ENCODE measurements at regions not wholly inside any gene's neighbourhood (a gene's known extent, or its start where the extent isn't known, plus 50 kb on each side); places are given as distances from the start of the nearest gene placed in this dataset.

- CTCF ChIA-PET: no interaction called here
- Mint-ChIP-seq H3K9me3 (no peaks in the 10 kb centered on the region), H3K27me3 (ENCODE audit: low read depth) (no peaks in the 10 kb centered on the region), H3K27ac (no peak overlapping the region), H3K4me3 (no peak overlapping the region), H3K36me3 (ENCODE audit: low read depth) (no peaks in the 10 kb centered on the region), H3K4me1 (ENCODE audit: low read depth) (no peaks in the 10 kb centered on the region)
- intact Hi-C loops (cut with micrococcal nuclease): no loop called here
- DNase-seq: no peak
These were observed 1175.6 kb downstream of the BRD1 start for GRCh38 chr22:48651981-48652538.

- Mint-ChIP-seq H3K27ac (no peak overlapping the region), H3K27me3 (ENCODE audit: low read depth) (no peaks in the 10 kb centered on the region), H3K4me3 (no peak overlapping the region), H3K4me1 (ENCODE audit: low read depth) (no peaks in the 10 kb centered on the region), H3K9me3 (no peaks in the 10 kb centered on the region), H3K36me3 (ENCODE audit: low read depth) (no peaks in the 10 kb centered on the region)
- CTCF ChIA-PET: no interaction called here
- no peak for DNase-seq
- intact Hi-C loops (cut with micrococcal nuclease): no loop called here
These were observed 1176.4 kb downstream of the BRD1 start for GRCh38 chr22:48651036-48651890.

- intact Hi-C loops (cut with micrococcal nuclease): no loop called here
- Mint-ChIP-seq H3K4me1 (ENCODE audit: low read depth) (no peaks in the 10 kb centered on the region), H3K27ac (no peak overlapping the region), H3K9me3 (no peaks in the 10 kb centered on the region), H3K36me3 (ENCODE audit: low read depth) (no peaks in the 10 kb centered on the region), H3K27me3 (ENCODE audit: low read depth) (no peaks in the 10 kb centered on the region), H3K4me3 (no peak overlapping the region)
- no peak for DNase-seq
- CTCF ChIA-PET: no interaction called here
These were observed 1177.2 kb downstream of the BRD1 start for GRCh38 chr22:48650323-48651035.

- no peaks in the 10 kb centered on the region for H3K27me3 Mint-ChIP-seq (ENCODE audit: low read depth)
- H3K9me3 Mint-ChIP-seq: no peaks in the 10 kb centered on the region
- CTCF ChIA-PET: no interaction called here
- no peaks in the 10 kb centered on the region for H3K36me3 Mint-ChIP-seq (ENCODE audit: low read depth)
- no peaks in the 10 kb centered on the region for H3K4me1 Mint-ChIP-seq (ENCODE audit: low read depth)
- DNase-seq: no peak
- no peak overlapping the region for H3K4me3 Mint-ChIP-seq
- intact Hi-C loops (cut with micrococcal nuclease): no loop called here
- H3K27ac Mint-ChIP-seq: no peak overlapping the region
These were observed 1178.2 kb downstream of the BRD1 start for GRCh38 chr22:48649466-48649865.

GRCh38 chr22:48649031-48649430 is 1178.6 kb downstream of the BRD1 start:
- no peaks in the 10 kb centered on the region for H3K36me3 Mint-ChIP-seq (ENCODE audit: low read depth)
- intact Hi-C loops (cut with micrococcal nuclease): no loop called here
- no peak overlapping the region for H3K4me3 Mint-ChIP-seq
- no peaks in the 10 kb centered on the region for H3K9me3 Mint-ChIP-seq
- H3K4me1 Mint-ChIP-seq (ENCODE audit: low read depth): no peaks in the 10 kb centered on the region
- CTCF ChIA-PET: no interaction called here
- no peaks in the 10 kb centered on the region for H3K27me3 Mint-ChIP-seq (ENCODE audit: low read depth)
- DNase-seq: no peak
- H3K27ac Mint-ChIP-seq: no peak overlapping the region

GRCh38 chr22:48647606-48648515 is 1179.8 kb downstream of the BRD1 start:
- Mint-ChIP-seq H3K27me3 (ENCODE audit: low read depth) (no peaks in the 10 kb centered on the region), H3K4me1 (ENCODE audit: low read depth) (no peaks in the 10 kb centered on the region), H3K36me3 (ENCODE audit: low read depth) (no peaks in the 10 kb centered on the region), H3K9me3 (no peaks in the 10 kb centered on the region), H3K4me3 (no peak overlapping the region), H3K27ac (no peak overlapping the region)
- CTCF ChIA-PET: no interaction called here
- intact Hi-C loops (cut with micrococcal nuclease): no loop called here
- no peak for DNase-seq

GRCh38 chr22:48647051-48647450 is 1180.6 kb downstream of the BRD1 start:
- Mint-ChIP-seq H3K36me3 (ENCODE audit: low read depth) (no peaks in the 10 kb centered on the region), H3K27me3 (ENCODE audit: low read depth) (no peaks in the 10 kb centered on the region), H3K27ac (no peak overlapping the region), H3K4me1 (ENCODE audit: low read depth) (no peaks in the 10 kb centered on the region), H3K9me3 (no peaks in the 10 kb centered on the region), H3K4me3 (no peak overlapping the region)
- no peak for DNase-seq
- intact Hi-C loops (cut with micrococcal nuclease): no loop called here
- CTCF ChIA-PET: no interaction called here

GRCh38 chr22:48646216-48646925 is 1181.3 kb downstream of the BRD1 start:
- Mint-ChIP-seq H3K9me3 (no peaks in the 10 kb centered on the region), H3K4me1 (ENCODE audit: low read depth) (no peaks in the 10 kb centered on the region), H3K27ac (no peak overlapping the region), H3K4me3 (no peak overlapping the region), H3K27me3 (ENCODE audit: low read depth) (no peaks in the 10 kb centered on the region), H3K36me3 (ENCODE audit: low read depth) (no peaks in the 10 kb centered on the region)
- CTCF ChIA-PET: no interaction called here
- no peak for DNase-seq
- intact Hi-C loops (cut with micrococcal nuclease): no loop called here

GRCh38 chr22:48645766-48646165 is 1181.9 kb downstream of the BRD1 start:
- DNase-seq: no peak
- Mint-ChIP-seq H3K36me3 (ENCODE audit: low read depth) (no peaks in the 10 kb centered on the region), H3K4me1 (ENCODE audit: low read depth) (no peaks in the 10 kb centered on the region), H3K9me3 (no peaks in the 10 kb centered on the region), H3K27ac (no peak overlapping the region), H3K27me3 (ENCODE audit: low read depth) (no peaks in the 10 kb centered on the region), H3K4me3 (no peak overlapping the region)
- CTCF ChIA-PET: no interaction called here
- intact Hi-C loops (cut with micrococcal nuclease): no loop called here

GRCh38 chr22:48644997-48645396 is 1182.7 kb downstream of the BRD1 start:
- H3K27me3 Mint-ChIP-seq (ENCODE audit: low read depth): no peaks in the 10 kb centered on the region
- H3K9me3 Mint-ChIP-seq: no peaks in the 10 kb centered on the region
- H3K4me3 Mint-ChIP-seq: no peak overlapping the region
- intact Hi-C loops (cut with micrococcal nuclease): no loop called here
- no peak for DNase-seq
- H3K4me1 Mint-ChIP-seq (ENCODE audit: low read depth): no peaks in the 10 kb centered on the region
- no peak overlapping the region for H3K27ac Mint-ChIP-seq
- H3K36me3 Mint-ChIP-seq (ENCODE audit: low read depth): no peaks in the 10 kb centered on the region
- CTCF ChIA-PET: no interaction called here

- Mint-ChIP-seq H3K27me3 (ENCODE audit: low read depth) (no peaks in the 10 kb centered on the region), H3K27ac (no peak overlapping the region), H3K4me1 (ENCODE audit: low read depth) (no peaks in the 10 kb centered on the region), H3K9me3 (no peaks in the 10 kb centered on the region), H3K36me3 (ENCODE audit: low read depth) (no peaks in the 10 kb centered on the region), H3K4me3 (no peak overlapping the region)
- intact Hi-C loops (cut with micrococcal nuclease): no loop called here
- DNase-seq: peak; percentile 35
- CTCF ChIA-PET: no interaction called here
These were observed 1183.6 kb downstream of the BRD1 start for GRCh38 chr22:48644108-48644507.

Data from activated naive CD4-positive, alpha-beta T cell treated with anti-CD3 and anti-CD28 coated beads for 36 hours (primary cell).